ENCODE measurements at regions not wholly inside any gene's neighbourhood (a gene's known extent, or its start where the extent isn't known, plus 50 kb on each side); places are given as distances from the start of the nearest gene placed in this dataset.

GRCh38 chr4:151534195-151534594 is 125.2 kb downstream of the FHIP1A start:
- Histone ChIP-seq H3K9ac (ENCODE audit: low read depth, low read length) (no peak overlapping the region), H2AFZ (replicated peaks; ENCODE audit: low read length, poor library complexity) (no peak overlapping the region), H3K4ac (ENCODE audit: low read depth, low read length) (no peak overlapping the region), H3K79me1 (ENCODE audit: low read depth in 1 of 2, low read length in 2 of 2) (no peaks in the 10 kb centered on the region), H4K5ac (ENCODE audit: low read depth, low read length) (no peak overlapping the region), H3K23ac (ENCODE audit: low read depth, low read length) (no peak overlapping the region), H2BK5ac (ENCODE audit: low read depth, low read length, poor library complexity, severe bottlenecking) (no peak overlapping the region), H3K4me1 (ENCODE audit: control insufficient read depth, insufficient read depth, low read length) (no peaks in the 10 kb centered on the region), H3K9me1 (ENCODE audit: insufficient read depth, low read length) (no peaks in the 10 kb centered on the region), H4K20me1 (ENCODE audit: insufficient read depth, low read length) (no peaks in the 10 kb centered on the region), H4K8ac (ENCODE audit: low read depth in 2 of 2, low read length in 2 of 2) (no peak overlapping the region), H3K14ac (replicated peaks; ENCODE audit: low read depth, low read length) (no peak overlapping the region), H3K27me3 (ENCODE audit: control insufficient read depth, insufficient read depth, low read length) (no peaks in the 10 kb centered on the region; the same call in 1 of the 2 replicates), H2BK15ac (ENCODE audit: low read depth, low read length) (no peak overlapping the region), H3K9me3 (ENCODE audit: control insufficient read depth, insufficient read depth, low read length) (no peaks in the 10 kb centered on the region), H3K18ac (ENCODE audit: low read depth, low read length) (no peak overlapping the region), H3K56ac (ENCODE audit: extremely low read depth, insufficient read depth, low read length) (no peak overlapping the region), H4K91ac (ENCODE audit: insufficient read depth, low read depth, low read length) (no peak overlapping the region), H3K36me3 (ENCODE audit: control insufficient read depth, insufficient read depth, low read length) (no peaks in the 10 kb centered on the region), H2AK5ac (ENCODE audit: low read depth, low read length) (no peak overlapping the region), H3K27ac (ENCODE audit: insufficient read depth, low read length) (no peak overlapping the region), H2BK20ac (ENCODE audit: low read depth, low read length) (no peak overlapping the region), H3K4me2 (ENCODE audit: low read depth, low read length) (no peak overlapping the region), H3K4me3 (ENCODE audit: insufficient read depth, low read depth, low read length) (no peak overlapping the region), H2AK9ac (replicated peaks; ENCODE audit: low read depth, low read length, poor library complexity) (no peak overlapping the region), H2BK120ac (ENCODE audit: low read depth, low read length) (no peak overlapping the region)
- BruUV-seq (replicated peaks): no TSS peak
- no peak for ATAC-seq (ENCODE audit: low read depth)
- POLR2A ChIA-PET (ENCODE audit: unreplicated experiment): no interaction called here
- no CpG with 5 or more reads among the region's 1 CpG for WGBS, 2 experiments (ENCODE audit: extremely low coverage in 2 of 2, insufficient read length in 1 of 2)
- DNase-seq: no peak
- TF ChIP-seq NFE2L2 (IDR thresholded peaks at IDR 0.05; ENCODE audit: low read depth, low read length): no peak
- TF ChIP-seq CEBPB (IDR thresholded peaks at IDR 0.05; ENCODE audit: low read depth, low read length): no peak
- TF ChIP-seq ELK1 (IDR thresholded peaks at IDR 0.05; ENCODE audit: borderline replicate concordance, low read depth, low read length): no peak
- TF ChIP-seq BHLHE40 (IDR thresholded peaks at IDR 0.05; ENCODE audit: low read depth, low read length): no peak
- TF ChIP-seq, protein P1, sequence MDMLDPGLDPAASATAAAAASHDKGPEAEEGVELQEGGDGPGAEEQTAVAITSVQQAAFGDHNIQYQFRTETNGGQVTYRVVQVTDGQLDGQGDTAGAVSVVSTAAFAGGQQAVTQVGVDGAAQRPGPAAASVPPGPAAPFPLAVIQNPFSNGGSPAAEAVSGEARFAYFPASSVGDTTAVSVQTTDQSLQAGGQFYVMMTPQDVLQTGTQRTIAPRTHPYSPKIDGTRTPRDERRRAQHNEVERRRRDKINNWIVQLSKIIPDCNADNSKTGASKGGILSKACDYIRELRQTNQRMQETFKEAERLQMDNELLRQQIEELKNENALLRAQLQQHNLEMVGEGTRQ (IDR thresholded peaks at IDR 0.05; ENCODE audit: low read depth, low read length): no peak
- TF ChIP-seq FOS (IDR thresholded peaks at IDR 0.05; ENCODE audit: low read depth, low read length): no peak
- no peak for TF ChIP-seq MXI1 (IDR thresholded peaks at IDR 0.05; ENCODE audit: borderline replicate concordance, low read depth, low read length)
- no peak for TF ChIP-seq POLR2A (IDR thresholded peaks at IDR 0.05; ENCODE audit: low read depth, low read length)
- no peak for TF ChIP-seq RFX5 (IDR thresholded peaks at IDR 0.05; ENCODE audit: low read depth, low read length)
- TF ChIP-seq MAFK (IDR thresholded peaks at IDR 0.05; ENCODE audit: low read depth, low read length): no peak
- TF ChIP-seq MAZ (IDR thresholded peaks at IDR 0.05; ENCODE audit: borderline replicate concordance, low read depth, low read length): no peak
- TF ChIP-seq SMC3 (IDR thresholded peaks at IDR 0.05; ENCODE audit: low read depth, low read length): no peak
- TF ChIP-seq RCOR1 (IDR thresholded peaks at IDR 0.05; ENCODE audit: insufficient replicate concordance, low read length): no peak
- TF ChIP-seq RAD21 (IDR thresholded peaks at IDR 0.05; ENCODE audit: low read length): no peak
- TF ChIP-seq CHD1 (IDR thresholded peaks at IDR 0.05; ENCODE audit: low read depth, low read length): no peak
- TF ChIP-seq, protein P2, sequence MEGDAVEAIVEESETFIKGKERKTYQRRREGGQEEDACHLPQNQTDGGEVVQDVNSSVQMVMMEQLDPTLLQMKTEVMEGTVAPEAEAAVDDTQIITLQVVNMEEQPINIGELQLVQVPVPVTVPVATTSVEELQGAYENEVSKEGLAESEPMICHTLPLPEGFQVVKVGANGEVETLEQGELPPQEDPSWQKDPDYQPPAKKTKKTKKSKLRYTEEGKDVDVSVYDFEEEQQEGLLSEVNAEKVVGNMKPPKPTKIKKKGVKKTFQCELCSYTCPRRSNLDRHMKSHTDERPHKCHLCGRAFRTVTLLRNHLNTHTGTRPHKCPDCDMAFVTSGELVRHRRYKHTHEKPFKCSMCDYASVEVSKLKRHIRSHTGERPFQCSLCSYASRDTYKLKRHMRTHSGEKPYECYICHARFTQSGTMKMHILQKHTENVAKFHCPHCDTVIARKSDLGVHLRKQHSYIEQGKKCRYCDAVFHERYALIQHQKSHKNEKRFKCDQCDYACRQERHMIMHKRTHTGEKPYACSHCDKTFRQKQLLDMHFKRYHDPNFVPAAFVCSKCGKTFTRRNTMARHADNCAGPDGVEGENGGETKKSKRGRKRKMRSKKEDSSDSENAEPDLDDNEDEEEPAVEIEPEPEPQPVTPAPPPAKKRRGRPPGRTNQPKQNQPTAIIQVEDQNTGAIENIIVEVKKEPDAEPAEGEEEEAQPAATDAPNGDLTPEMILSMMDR (conservative IDR thresholded peaks at IDR 0.05; ENCODE audit: low read depth, low read length): no peak
- intact Hi-C loops (cut with micrococcal nuclease) (no loop called here), dilution Hi-C loops (cut with HindIII; ENCODE audit: low sequenced_read_pairs, unreplicated experiment) (no loop called here), in situ Hi-C loops (cut with MboI; ENCODE audit: low sequenced_read_pairs) (no loop called here)
- CTCF ChIA-PET: interaction anchor here (1.2 kb wide), 1 partner anchor 24 kb away, joined by 3 read pairs; no protein-coding TSS in a partner anchor

All from IMR-90 (cell line).